Ureter (tissue), 1 donor: ENCODE measurements at regions not wholly inside any gene's neighbourhood (a gene's known extent, or its start where the extent isn't known, plus 50 kb on each side); places are given as distances from the start of the nearest gene placed in this dataset.
A peak's percentile ranks its signal among the peaks of the same experiment; 100 is the strongest.
"Not testable (repeated sequence)": the region's sequence is repeated elsewhere in the genome, so short reads cannot be mapped to it uniquely, and the experiment has no call there.

Source experiments
- DNase-seq: peaks from one replicate; pipeline ENCODE4 v3.0.0-alpha.2; 2020; ENCODE audit warnings: low spot score
- donor health status: DM: yes; HTN: yes; CAD: no.

DNA sequence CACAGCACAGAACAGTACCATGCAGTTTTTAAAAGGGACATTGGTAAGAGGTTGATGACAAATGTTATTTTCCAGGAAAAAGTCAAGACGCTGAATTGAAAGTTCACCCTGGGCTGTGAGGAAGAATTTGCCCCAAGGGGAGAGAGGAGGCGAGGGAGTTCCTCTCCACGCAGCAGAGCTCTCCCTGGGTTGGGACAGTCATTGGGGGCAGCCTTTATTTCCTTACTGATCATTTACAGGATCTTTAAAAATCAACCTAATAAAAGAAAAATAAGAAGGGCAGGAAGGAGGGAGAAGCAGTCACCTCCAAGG, 49.9 kb upstream of the WNT7B start:
- no peak for DNase-seq

DNA sequence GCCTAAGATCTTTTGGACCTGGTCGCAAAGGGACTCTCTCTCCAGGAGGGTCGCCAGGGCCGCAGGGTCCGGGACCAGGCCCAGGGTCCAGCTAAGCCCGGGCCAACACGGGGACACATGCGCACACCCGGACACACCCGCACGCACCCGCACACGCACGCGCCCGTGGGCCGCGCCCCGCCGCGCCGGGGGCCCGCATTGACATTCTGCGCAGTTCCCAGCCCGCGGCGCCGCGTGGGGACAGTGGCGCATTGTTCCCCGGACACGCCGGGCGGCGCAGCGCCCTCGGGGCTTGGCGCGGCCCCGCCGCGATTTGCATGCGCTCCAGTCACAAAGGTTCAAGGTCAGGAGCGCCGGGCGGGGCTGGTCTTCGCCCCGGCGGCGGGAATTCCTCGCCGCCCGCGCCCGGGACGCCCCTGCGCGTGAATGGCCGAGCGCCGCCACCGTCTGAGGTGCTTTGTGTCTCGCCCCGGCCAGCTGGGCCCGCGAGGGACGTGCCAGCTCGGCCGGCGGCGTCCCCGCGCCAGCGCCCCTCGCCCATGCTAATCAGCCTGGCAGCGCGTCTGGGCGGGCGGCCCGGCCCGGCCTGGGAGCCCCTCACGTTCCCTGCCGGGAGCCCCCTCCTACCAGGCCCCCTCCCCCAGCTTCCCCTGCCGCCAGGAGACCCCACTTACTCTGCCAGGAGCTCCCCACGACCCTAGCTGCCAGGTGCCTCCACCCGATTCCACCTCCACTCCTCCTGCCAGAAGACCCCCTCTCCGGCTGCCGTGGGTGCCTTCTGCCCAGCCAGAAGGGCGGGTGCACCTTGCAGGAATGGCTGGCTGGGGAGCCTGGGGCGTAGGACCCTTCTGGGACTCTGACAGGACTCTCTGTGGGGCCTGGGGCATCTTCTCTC, 50.5 kb upstream of the WNT7B start:
- DNase-seq, result no peak

GRCh38 chr22:46028106-46028991, 51.4 kb upstream of the WNT7B start:
- no peak for DNase-seq

- DNase-seq, result no peak
Observed at GRCh38 chr22:46029036-46029435, 52.1 kb upstream of the WNT7B start.

GRCh38 chr22:46029574-46030200, 52.7 kb upstream of the WNT7B start:
- no peak for DNase-seq

DNA sequence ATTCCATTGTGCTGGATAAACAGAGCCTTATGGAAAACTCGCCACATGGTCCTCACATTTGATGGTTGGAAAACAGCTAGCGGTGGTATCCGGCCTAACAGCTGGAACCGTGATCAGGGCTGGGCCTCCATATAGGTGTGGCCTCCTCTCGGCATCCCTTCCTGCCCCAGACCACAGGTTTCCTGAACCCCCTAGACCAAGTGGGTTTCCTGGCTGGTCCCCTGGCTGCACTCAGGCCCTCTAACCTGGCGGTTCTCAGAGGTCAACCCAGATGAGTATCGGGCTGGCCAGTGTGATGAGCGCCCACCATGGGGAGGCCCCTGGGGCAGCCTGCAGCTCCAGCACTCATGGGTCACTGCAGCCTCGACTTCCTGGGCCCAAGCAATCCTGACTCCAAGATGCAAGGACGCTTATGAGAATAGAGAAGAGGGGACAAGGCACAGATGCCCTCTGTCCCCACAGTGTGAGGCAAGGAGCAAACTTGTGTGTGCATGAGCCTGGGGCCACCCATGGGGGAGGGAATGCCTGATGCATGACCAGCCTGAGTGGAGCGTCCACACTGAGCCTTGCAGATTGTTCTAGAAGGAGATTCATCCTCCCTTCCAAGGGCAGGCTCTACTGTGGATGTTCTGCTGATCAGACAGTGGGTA, 53.4 kb upstream of the WNT7B start:
- no peak for DNase-seq

DNA sequence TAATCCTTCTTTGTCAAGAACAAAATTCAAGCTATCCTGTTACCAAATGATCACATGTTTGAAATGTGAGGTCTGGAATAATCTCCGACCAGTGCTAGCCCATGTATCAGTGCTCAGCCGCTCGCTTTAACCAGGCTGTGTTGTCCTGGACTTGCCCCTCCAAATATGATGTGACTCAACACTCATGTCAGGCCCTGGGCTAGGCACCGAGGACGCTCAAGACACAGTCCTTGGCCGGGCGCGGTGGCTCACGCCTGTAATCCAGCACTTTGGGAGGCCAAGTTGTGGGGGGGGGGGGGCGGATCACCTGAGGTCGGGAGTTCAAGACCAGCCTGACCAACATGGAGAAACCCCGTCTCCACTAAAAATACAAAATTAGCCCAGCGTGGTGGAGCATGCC, 54.1 kb upstream of the WNT7B start:
- DNase-seq, result no peak

GRCh38 chr22:46031557-46031956, 54.6 kb upstream of the WNT7B start:
- DNase-seq, result no peak

DNA sequence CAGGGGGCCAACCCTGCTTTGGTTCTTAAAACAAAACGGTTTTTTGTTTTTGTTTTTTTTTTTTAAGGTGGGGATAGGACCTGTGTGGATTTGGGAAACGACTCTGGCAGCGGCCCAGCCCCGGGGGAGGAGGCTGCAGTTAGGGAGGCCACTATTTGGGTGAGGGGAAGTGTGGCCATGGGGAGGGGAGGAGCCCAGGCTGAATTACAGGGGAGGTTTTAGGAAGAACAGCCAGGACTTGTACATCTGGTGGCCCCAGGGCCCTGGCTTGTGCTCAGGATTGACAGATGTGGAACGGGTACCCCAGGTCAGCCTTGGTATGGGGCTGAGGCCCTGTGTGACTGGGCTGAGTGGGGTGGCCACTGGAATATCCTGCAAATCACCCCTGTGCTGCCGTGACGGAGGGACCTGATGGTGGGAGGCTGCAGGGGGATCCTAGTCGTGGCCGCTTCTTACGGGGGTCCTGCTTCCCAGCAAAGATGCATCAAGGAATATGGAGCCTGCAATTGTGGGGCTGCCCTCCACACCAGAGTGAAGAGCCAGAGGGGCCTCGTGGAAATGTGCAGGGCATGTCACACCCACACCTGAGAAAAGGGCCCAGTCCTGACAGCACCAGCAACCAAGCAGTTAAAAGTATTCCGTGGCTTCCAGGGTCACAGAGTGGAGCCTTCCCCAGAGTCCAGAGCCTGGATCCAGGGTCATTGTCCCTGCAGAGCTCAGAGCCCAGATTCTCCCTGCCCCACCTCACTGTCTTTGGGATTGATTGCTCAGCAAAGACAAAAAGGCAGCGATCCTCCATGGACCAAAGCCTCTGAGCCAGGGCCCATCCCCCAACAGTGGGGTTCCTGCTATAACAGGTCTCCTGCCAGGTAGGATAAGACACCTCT, 55.2 kb upstream of the WNT7B start:
- no peak for DNase-seq

- DNase-seq, result no peak
Observed at GRCh38 chr22:46033256-46034200, 56.6 kb upstream of the WNT7B start.

DNA sequence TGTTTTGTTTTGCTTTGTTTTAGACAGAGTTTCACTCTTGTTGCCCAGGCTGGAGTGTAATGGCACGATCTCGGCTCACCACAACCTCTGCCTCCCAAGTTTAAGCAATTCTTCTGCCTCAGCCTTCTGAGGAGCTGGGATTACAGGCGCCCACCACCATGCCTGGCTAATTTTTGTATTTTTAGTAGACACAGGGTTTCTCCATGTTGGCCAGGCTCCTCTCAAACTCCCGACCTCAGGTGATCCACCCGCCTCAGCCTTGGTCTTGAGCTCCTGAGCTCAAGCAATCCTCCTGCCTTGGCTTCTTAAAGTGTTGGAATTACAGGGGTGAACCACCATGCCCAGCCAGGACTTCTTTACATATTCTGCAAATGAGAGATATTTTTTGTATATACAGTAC, 57.5 kb upstream of the WNT7B start:
- DNase-seq, result not testable (repeated sequence)

GRCh38 chr22:46035380-46035741, 58.4 kb upstream of the WNT7B start:
- no peak for DNase-seq

DNA sequence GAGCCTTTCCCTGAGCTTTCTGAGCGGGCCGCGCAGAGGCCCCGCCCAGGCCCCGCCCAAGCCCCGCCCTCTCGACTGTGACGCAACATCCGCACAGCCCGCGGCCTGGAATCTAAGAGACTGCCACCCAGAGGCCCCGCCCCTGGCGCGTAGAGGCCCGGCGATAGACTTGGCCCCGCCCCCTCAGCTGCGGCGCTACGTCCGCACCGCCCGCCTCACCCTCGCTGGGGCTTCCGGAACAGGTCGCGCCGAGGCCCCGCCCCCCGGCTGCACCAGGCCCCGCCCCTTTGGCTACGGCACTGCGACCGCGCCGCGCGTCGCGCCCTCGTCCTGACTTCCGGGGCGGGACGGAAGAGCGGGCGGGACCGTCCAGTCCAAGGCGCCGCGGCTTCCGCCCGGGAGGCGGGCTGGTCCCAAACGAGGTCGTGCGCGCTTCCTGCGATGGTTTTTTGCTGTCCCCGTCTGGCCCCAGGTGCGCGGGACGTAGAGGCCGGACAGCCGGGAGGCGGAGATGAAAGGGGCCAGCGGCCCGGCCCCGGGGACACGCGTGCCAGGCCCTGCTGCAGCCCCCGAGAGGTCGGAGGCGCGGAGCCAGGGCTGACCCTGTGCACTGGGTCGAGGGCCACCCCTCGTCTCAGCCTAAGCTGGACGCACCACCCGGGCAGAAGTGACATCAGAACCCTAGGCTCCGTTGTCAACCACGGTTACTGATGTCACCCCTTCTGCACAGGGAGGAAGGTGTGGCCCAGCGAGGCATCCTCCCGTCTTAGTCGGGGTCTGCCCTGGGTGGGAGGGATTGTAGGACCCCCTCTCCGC, 59.0 kb upstream of the WNT7B start:
- DNase-seq, result peak; percentile 100

DNA sequence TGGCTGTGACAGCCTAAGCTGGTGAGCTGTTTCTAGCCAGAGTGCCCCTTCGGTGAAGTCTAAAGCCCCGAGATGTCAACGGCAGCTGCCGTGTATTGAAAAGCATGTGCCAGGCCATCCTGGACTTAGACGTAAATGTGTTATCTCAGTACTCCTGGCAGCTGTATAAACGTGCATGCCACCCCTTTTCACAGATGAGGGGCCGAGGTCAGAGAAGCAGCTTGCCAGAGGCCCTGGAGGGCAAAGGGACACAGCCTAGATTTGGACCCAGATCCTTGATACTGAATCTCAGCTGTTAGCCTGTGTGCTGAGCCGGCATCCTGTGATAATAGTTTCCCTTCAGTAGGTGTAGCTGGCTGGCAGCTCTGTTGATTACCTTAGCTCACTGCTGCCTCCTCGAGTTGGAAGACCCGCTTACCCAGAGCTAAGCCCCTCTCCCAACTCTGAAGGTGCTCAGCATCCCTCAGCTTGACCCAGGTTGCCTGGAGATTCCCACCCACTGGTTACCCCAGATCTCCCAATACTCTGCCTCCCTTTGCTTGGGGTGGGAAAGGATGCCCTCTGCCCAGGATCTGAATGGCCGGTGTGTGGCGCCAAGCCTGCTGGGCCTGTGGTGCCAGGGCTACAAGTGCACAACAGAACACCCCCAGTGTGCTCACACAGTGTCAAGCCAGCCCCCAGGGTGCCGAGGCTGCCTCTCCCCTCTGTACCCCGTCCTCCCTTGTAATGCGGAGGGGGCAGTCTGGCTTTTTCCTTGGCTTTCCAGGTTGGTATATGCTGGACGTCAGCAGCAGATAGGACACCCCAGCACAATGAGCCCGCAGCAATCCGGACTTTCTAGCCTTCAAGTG, 59.8 kb upstream of the WNT7B start:
- DNase-seq, result no peak

DNA sequence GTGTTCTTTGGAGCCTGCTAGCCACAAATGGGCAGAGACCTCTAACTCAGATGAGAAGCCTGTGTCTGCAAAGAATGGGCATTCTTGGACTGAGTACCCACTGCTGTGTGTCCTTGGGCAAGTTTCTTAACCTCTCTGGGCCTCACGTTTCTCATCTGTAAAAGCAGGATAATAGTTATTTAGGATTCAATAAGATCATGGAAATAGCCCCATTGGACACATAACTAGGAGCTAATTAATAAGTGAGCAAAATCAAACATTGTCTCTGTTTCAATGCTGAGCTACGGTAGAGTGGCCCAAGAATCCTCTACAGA, 61.2 kb upstream of the WNT7B start:
- DNase-seq, result no peak

DNA sequence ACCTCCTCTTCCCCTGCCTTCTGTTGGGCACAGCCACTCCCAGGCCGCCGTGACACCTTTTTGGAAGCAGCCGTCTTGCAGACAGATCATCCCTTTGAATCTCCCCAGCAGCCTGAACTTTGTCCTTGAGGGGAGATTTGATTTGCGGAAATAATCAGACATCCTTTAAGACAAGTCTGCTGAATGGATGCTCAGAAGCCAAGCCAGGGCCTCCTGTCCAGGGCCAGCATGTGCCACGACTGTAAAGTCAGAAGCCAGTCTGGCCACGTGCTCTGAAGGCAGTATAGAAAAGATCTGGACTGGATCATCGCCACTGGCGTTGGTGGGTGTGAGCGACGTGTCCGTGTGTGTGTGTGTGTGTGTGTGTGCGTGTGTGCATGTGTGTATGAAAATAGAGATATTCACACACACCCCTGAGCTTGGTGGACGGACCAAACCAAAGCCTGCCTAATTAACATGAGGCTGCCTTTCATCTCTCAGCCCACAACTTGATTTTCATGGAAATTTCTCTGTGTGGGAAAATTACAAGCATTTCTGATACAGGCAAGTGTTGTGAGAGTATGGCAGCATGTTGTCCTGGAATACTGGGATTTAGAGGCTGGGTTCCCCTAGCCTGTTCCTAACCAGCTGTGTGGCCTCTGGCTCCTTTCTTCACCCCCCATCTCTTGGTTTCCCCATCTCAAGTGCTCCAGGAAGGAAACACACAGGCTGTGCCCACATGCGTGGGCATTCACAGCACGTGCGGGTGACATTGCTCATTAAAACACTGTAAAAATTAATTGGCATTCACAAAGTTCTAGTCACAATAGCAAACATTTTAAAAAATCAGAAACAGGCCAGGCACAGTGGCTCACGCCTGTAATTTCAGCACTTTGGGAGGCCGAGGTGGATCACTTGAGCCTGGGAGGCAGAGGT, 61.8 kb upstream of the WNT7B start:
- no peak for DNase-seq

DNA sequence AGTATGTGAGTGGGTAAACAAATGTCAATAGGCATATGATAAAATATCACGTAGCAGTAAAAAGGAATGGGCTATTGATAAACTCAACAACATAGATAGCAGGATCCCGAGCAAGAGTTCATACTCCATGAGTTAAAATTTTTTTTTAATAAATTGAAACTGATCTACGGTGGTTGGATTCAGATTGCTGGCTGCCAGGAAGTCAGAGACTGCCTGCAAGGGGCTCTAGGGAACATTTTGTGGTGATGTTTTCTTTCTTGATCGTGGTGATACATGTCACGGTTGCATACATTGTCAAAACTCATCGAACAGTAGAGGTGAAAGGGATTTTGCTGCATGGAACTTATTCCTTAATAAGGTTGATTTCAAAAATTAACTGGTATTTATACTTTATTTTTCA, 62.6 kb upstream of the WNT7B start:
- DNase-seq, result no peak
